CD4-positive, alpha-beta memory T cell (primary cell): ENCODE measurements at regions not wholly inside any gene's neighbourhood (a gene's known extent, or its start where the extent isn't known, plus 50 kb on each side); places are given as distances from the start of the nearest gene placed in this dataset.

Source experiments
- CTCF ChIA-PET: fragments of 350-600 bp; sonication (Branson Sonifier 250); formaldehyde crosslinking; loops from one replicate; lab custom pipeline; 2021; ENCODE audit warnings: inconsistent platforms; ENCODE audit not compliant: partially characterized antibody; lab: Charles Lee
- POLR2A ChIA-PET: fragments of 350-600 bp; sonication (Branson Sonifier 250); formaldehyde crosslinking; loops from one replicate; lab custom pipeline; 2021; ENCODE audit not compliant: partially characterized antibody; lab: Charles Lee
- DNase-seq, 5 donors: peaks; one replicate each; pipeline versions ENCODE4 v3.0.0 to v3.0.0-alpha.2; 2020 to 2022; ENCODE audit warnings: mixed read lengths in 1 of 5
- H3K27ac ChIP-seq: one replicate; pipeline ENCODE4 v1.7.0; 2013; ENCODE audit warnings: low read depth, low read length
- H3K27me3 ChIP-seq: 2 replicates; pipeline ENCODE4 v1.7.0; 2013; ENCODE audit warnings: mild to moderate bottlenecking, low read length, moderate library complexity; ENCODE audit not compliant: insufficient read depth
- H3K36me3 ChIP-seq: 2 replicates; pipeline ENCODE4 v1.7.0; 2013; ENCODE audit warnings: mild to moderate bottlenecking, low read length, moderate library complexity; ENCODE audit not compliant: insufficient read depth
- H3K4me1 ChIP-seq: 2 replicates; pipeline ENCODE4 v1.7.0; 2013; ENCODE audit warnings: mild to moderate bottlenecking, low read length, moderate library complexity; ENCODE audit not compliant: insufficient read depth
- H3K4me3 ChIP-seq, 2 donors: one replicate each; pipeline ENCODE4 v1.7.0; 2013; ENCODE audit warnings: low read length in 2 of 2, mild to moderate bottlenecking in 1 of 2
- H3K9me3 ChIP-seq, 2 donors: one replicate each; pipeline ENCODE4 v1.7.0; 2013; ENCODE audit warnings: low read length in 2 of 2, control low read depth in 1 of 2; ENCODE audit not compliant: control insufficient read depth in 1 of 2
- H3K27ac Mint-ChIP-seq, 7 donors: one replicate each; pipeline ENCODE4 v1.8.0; 2020 to 2021; ENCODE audit warnings: mixed read lengths in 7 of 7, mild to moderate bottlenecking in 6 of 7, inconsistent platforms in 3 of 7, moderate library complexity in 3 of 7
- H3K27me3 Mint-ChIP-seq, 2 donors: one replicate each; pipeline ENCODE4 v1.8.0; 2020 to 2021; ENCODE audit warnings: mixed read lengths in 2 of 2
- H3K36me3 Mint-ChIP-seq, 2 donors: one replicate each; pipeline ENCODE4 v1.8.0; 2020 to 2021; ENCODE audit warnings: mixed read lengths in 2 of 2, inconsistent platforms in 1 of 2, mild to moderate bottlenecking in 1 of 2
- H3K4me1 Mint-ChIP-seq, 4 donors: one replicate each; pipeline ENCODE4 v1.8.0; 2020 to 2021; ENCODE audit warnings: mixed read lengths in 4 of 4, mild to moderate bottlenecking in 1 of 4
- H3K4me3 Mint-ChIP-seq, 8 donors: one replicate each; pipeline ENCODE4 v1.8.0; 2020 to 2021; ENCODE audit warnings: mixed read lengths in 8 of 8, mild to moderate bottlenecking in 7 of 8, moderate library complexity in 6 of 8, inconsistent platforms in 3 of 8
- H3K9me3 Mint-ChIP-seq, 8 donors: one replicate each; pipeline ENCODE4 v1.8.0; 2020 to 2021; ENCODE audit warnings: mixed read lengths in 8 of 8, mild to moderate bottlenecking in 5 of 8, inconsistent platforms in 3 of 8, moderate library complexity in 1 of 8
- intact Hi-C: fragments of 100-400 bp; cut with micrococcal nuclease; formaldehyde crosslinking; loops from one replicate; pipeline ENCODE4 v1.15.1; 2023

- no peak overlapping the region for H3K27ac Mint-ChIP-seq
- no peaks in the 10 kb centered on the region for H3K36me3 Mint-ChIP-seq
- no peak overlapping the region for H3K4me3 ChIP-seq
- H3K27ac ChIP-seq: no peak overlapping the region
- H3K4me3 Mint-ChIP-seq: no peak overlapping the region
- no peak for DNase-seq
- no peaks in the 10 kb centered on the region for H3K9me3 ChIP-seq
- intact Hi-C loops: no loop called here
- no peaks in the 10 kb centered on the region for H3K4me1 ChIP-seq
- peaks cover 0 to 10% (median under 1%) of the 10 kb centered on the region in 8 donors for H3K9me3 Mint-ChIP-seq
- peaks cover 0 to 2% of the 10 kb centered on the region in 2 donors for H3K27me3 Mint-ChIP-seq
- no peaks in the 10 kb centered on the region for H3K27me3 ChIP-seq
- no peaks in the 10 kb centered on the region for H3K36me3 ChIP-seq
- CTCF ChIA-PET: no interaction called here
- POLR2A ChIA-PET: no interaction called here
- no peaks in the 10 kb centered on the region for H3K4me1 Mint-ChIP-seq
Measured at GRCh38 chr3:144458283-144458682, 486.7 kb downstream of the DIPK2A start.

GRCh38 chr3:144462337-144462736 is 490.7 kb downstream of the DIPK2A start:
- H3K36me3 Mint-ChIP-seq: no peaks in the 10 kb centered on the region
- Histone ChIP-seq H3K4me3 (no peak overlapping the region), H3K9me3 (no peaks in the 10 kb centered on the region), H3K36me3 (no peaks in the 10 kb centered on the region), H3K27ac (no peak overlapping the region), H3K27me3 (no peaks in the 10 kb centered on the region), H3K4me1 (no peaks in the 10 kb centered on the region)
- peaks cover 0 to 2% of the 10 kb centered on the region in 2 donors for H3K27me3 Mint-ChIP-seq
- no peak overlapping the region for H3K27ac Mint-ChIP-seq
- POLR2A ChIA-PET: no interaction called here
- CTCF ChIA-PET: no interaction called here
- H3K4me3 Mint-ChIP-seq: no peak overlapping the region
- no peaks in the 10 kb centered on the region for H3K4me1 Mint-ChIP-seq
- intact Hi-C loops: no loop called here
- H3K9me3 Mint-ChIP-seq: peaks cover 0 to 4% (median under 1%) of the 10 kb centered on the region in 8 donors
- DNase-seq: no peak

- H3K4me3 ChIP-seq: no peak overlapping the region
- H3K27me3 Mint-ChIP-seq: no peaks in the 10 kb centered on the region
- H3K4me1 ChIP-seq: no peaks in the 10 kb centered on the region
- H3K27ac ChIP-seq: no peak overlapping the region
- H3K9me3 ChIP-seq: no peaks in the 10 kb centered on the region
- intact Hi-C loops: no loop called here
- ChIA-PET POLR2A (no interaction called here), CTCF (no interaction called here)
- H3K36me3 ChIP-seq: no peaks in the 10 kb centered on the region
- no peak overlapping the region for H3K27ac Mint-ChIP-seq
- H3K4me1 Mint-ChIP-seq: no peaks in the 10 kb centered on the region
- no peaks in the 10 kb centered on the region for H3K36me3 Mint-ChIP-seq
- peaks cover 0 to 1% (median 0%) of the 10 kb centered on the region in 8 donors for H3K9me3 Mint-ChIP-seq
- H3K27me3 ChIP-seq: no peaks in the 10 kb centered on the region
- no peak overlapping the region for H3K4me3 Mint-ChIP-seq
- no peak for DNase-seq
Measured at GRCh38 chr3:144463911-144464310, 492.3 kb downstream of the DIPK2A start.

- POLR2A ChIA-PET: no interaction called here
- Mint-ChIP-seq H3K4me3 (no peak overlapping the region), H3K36me3 (no peaks in the 10 kb centered on the region), H3K9me3 (peaks cover 0 to 1% (median 0%) of the 10 kb centered on the region in 8 donors), H3K27ac (no peak overlapping the region), H3K4me1 (no peaks in the 10 kb centered on the region), H3K27me3 (no peaks in the 10 kb centered on the region)
- Histone ChIP-seq H3K27me3 (no peaks in the 10 kb centered on the region), H3K36me3 (no peaks in the 10 kb centered on the region), H3K4me3 (no peak overlapping the region), H3K4me1 (no peaks in the 10 kb centered on the region), H3K27ac (no peak overlapping the region), H3K9me3 (no peaks in the 10 kb centered on the region)
- DNase-seq: no peak
- CTCF ChIA-PET: no interaction called here
- intact Hi-C loops: no loop called here
Measured at GRCh38 chr3:144466114-144466513, 494.5 kb downstream of the DIPK2A start.

GRCh38 chr3:144466540-144466939 is 494.9 kb downstream of the DIPK2A start:
- Histone ChIP-seq H3K9me3 (no peaks in the 10 kb centered on the region), H3K4me3 (no peak overlapping the region), H3K36me3 (no peaks in the 10 kb centered on the region), H3K27ac (no peak overlapping the region), H3K27me3 (no peaks in the 10 kb centered on the region), H3K4me1 (no peaks in the 10 kb centered on the region)
- H3K9me3 Mint-ChIP-seq: no peaks in the 10 kb centered on the region
- ChIA-PET CTCF (no interaction called here), POLR2A (no interaction called here)
- no peak overlapping the region for H3K4me3 Mint-ChIP-seq
- H3K27ac Mint-ChIP-seq: no peak overlapping the region
- no peaks in the 10 kb centered on the region for H3K27me3 Mint-ChIP-seq
- intact Hi-C loops: no loop called here
- no peaks in the 10 kb centered on the region for H3K36me3 Mint-ChIP-seq
- DNase-seq: no peak
- no peaks in the 10 kb centered on the region for H3K4me1 Mint-ChIP-seq

- POLR2A ChIA-PET: no interaction called here
- no peak overlapping the region for H3K27ac ChIP-seq
- no peaks in the 10 kb centered on the region for H3K9me3 ChIP-seq
- Mint-ChIP-seq H3K36me3 (no peaks in the 10 kb centered on the region), H3K4me1 (no peaks in the 10 kb centered on the region), H3K4me3 (no peak overlapping the region), H3K27me3 (peaks cover 0 to 1% of the 10 kb centered on the region in 2 donors), H3K27ac (no peak overlapping the region), H3K9me3 (no peaks in the 10 kb centered on the region)
- H3K27me3 ChIP-seq: no peaks in the 10 kb centered on the region
- H3K4me1 ChIP-seq: no peaks in the 10 kb centered on the region
- no peak overlapping the region for H3K4me3 ChIP-seq
- intact Hi-C loops: no loop called here
- H3K36me3 ChIP-seq: no peaks in the 10 kb centered on the region
- DNase-seq: no peak
- CTCF ChIA-PET: no interaction called here
Measured at GRCh38 chr3:144470666-144471065, 499.0 kb downstream of the DIPK2A start.

- no peak overlapping the region for H3K27ac Mint-ChIP-seq
- no peak for DNase-seq
- no peaks in the 10 kb centered on the region for H3K36me3 Mint-ChIP-seq
- intact Hi-C loops: no loop called here
- H3K4me1 Mint-ChIP-seq: no peaks in the 10 kb centered on the region
- Histone ChIP-seq H3K4me1 (no peaks in the 10 kb centered on the region), H3K4me3 (no peak overlapping the region), H3K36me3 (no peaks in the 10 kb centered on the region), H3K27ac (no peak overlapping the region), H3K9me3 (no peaks in the 10 kb centered on the region), H3K27me3 (no peaks in the 10 kb centered on the region)
- H3K4me3 Mint-ChIP-seq: no peak overlapping the region
- peaks cover 0 to 8% (median 0%) of the 10 kb centered on the region in 8 donors for H3K9me3 Mint-ChIP-seq
- peaks cover 0 to 3% of the 10 kb centered on the region in 2 donors for H3K27me3 Mint-ChIP-seq
- POLR2A ChIA-PET: no interaction called here
- CTCF ChIA-PET: no interaction called here
Measured at GRCh38 chr3:144477593-144477992, 506.0 kb downstream of the DIPK2A start.

GRCh38 chr3:144480416-144480919 is 508.8 kb downstream of the DIPK2A start:
- H3K27ac ChIP-seq: no peak overlapping the region
- intact Hi-C loops: no loop called here
- no peak for DNase-seq
- no peak overlapping the region for H3K4me3 Mint-ChIP-seq
- H3K27me3 ChIP-seq: no peaks in the 10 kb centered on the region
- H3K4me1 ChIP-seq: no peaks in the 10 kb centered on the region
- no peaks in the 10 kb centered on the region for H3K9me3 ChIP-seq
- H3K36me3 Mint-ChIP-seq: no peaks in the 10 kb centered on the region
- ChIA-PET CTCF (no interaction called here), POLR2A (no interaction called here)
- peaks cover 0 to 1% of the 10 kb centered on the region in 2 donors for H3K27me3 Mint-ChIP-seq
- H3K4me3 ChIP-seq: no peak overlapping the region
- peaks cover 0 to 8% (median 0%) of the 10 kb centered on the region in 8 donors for H3K9me3 Mint-ChIP-seq
- no peak overlapping the region for H3K27ac Mint-ChIP-seq
- no peaks in the 10 kb centered on the region for H3K4me1 Mint-ChIP-seq
- no peaks in the 10 kb centered on the region for H3K36me3 ChIP-seq
